HG02588 (cell line): ENCODE measurements at regions not wholly inside any gene's neighbourhood (a gene's known extent, or its start where the extent isn't known, plus 50 kb on each side); places are given as distances from the start of the nearest gene placed in this dataset.
"Not testable (repeated sequence)": the region's sequence is repeated elsewhere in the genome, so short reads cannot be mapped to it uniquely, and the experiment has no call there.

Experiments used
- ATAC-seq: cut with Tn5 transposase; IDR thresholded peaks from one replicate; pipeline ENCODE4 v1.9.1; 2021; ENCODE audit warnings: mild to moderate bottlenecking, moderate library complexity; ENCODE audit not compliant: unreplicated experiment

- no peak for ATAC-seq
Measured at GRCh38 chr5:116951219-116951618, 376.6 kb upstream of the SEMA6A start.

- ATAC-seq = peak; percentile 100
Measured at GRCh38 chr5:116947691-116948528, 373.3 kb upstream of the SEMA6A start.

- not testable (repeated sequence) for ATAC-seq
Measured at GRCh38 chr5:116945613-116946382, 371.2 kb upstream of the SEMA6A start.

GRCh38 chr5:116944183-116944582 is 369.6 kb upstream of the SEMA6A start:
- no peak for ATAC-seq

GRCh38 chr5:116942622-116943021 is 368.0 kb upstream of the SEMA6A start:
- ATAC-seq = no peak

GRCh38 chr5:116939641-116940040 is 365.0 kb upstream of the SEMA6A start:
- ATAC-seq = no peak

GRCh38 chr5:116938488-116938887 is 363.9 kb upstream of the SEMA6A start:
- ATAC-seq = no peak

GRCh38 chr5:116935561-116936162 is 361.0 kb upstream of the SEMA6A start:
- no peak for ATAC-seq

GRCh38 chr5:116930616-116931015 is 356.0 kb upstream of the SEMA6A start:
- ATAC-seq = no peak

GRCh38 chr5:116923344-116923743 is 348.7 kb upstream of the SEMA6A start:
- ATAC-seq = no peak

GRCh38 chr5:116922532-116922931 is 347.9 kb upstream of the SEMA6A start:
- peak; percentile 94 for ATAC-seq

- ATAC-seq = no peak
Measured at GRCh38 chr5:116914869-116915504, 340.4 kb upstream of the SEMA6A start.

GRCh38 chr5:116912221-116912620 is 337.6 kb upstream of the SEMA6A start:
- ATAC-seq = no peak

- ATAC-seq = no peak
Measured at GRCh38 chr5:116911074-116911473, 336.5 kb upstream of the SEMA6A start.

- peak; percentile 74 for ATAC-seq
Measured at GRCh38 chr5:116908537-116908936, 333.9 kb upstream of the SEMA6A start.

- peak; percentile 44 for ATAC-seq
Measured at GRCh38 chr5:116905885-116906284, 331.3 kb upstream of the SEMA6A start.

- ATAC-seq = no peak
Measured at GRCh38 chr5:116900793-116901192, 326.2 kb upstream of the SEMA6A start.

- ATAC-seq = peak; percentile 86
Measured at GRCh38 chr5:116898917-116899316, 324.3 kb upstream of the SEMA6A start.

- no peak for ATAC-seq
Measured at GRCh38 chr5:116897291-116897690, 322.7 kb upstream of the SEMA6A start.

GRCh38 chr5:116896001-116896400 is 321.4 kb upstream of the SEMA6A start:
- ATAC-seq = no peak

- no peak for ATAC-seq
Measured at GRCh38 chr5:116892993-116893392, 318.4 kb upstream of the SEMA6A start.
